K562 (cell line): ENCODE measurements at regions not wholly inside any gene's neighbourhood (a gene's known extent, or its start where the extent isn't known, plus 50 kb on each side); places are given as distances from the start of the nearest gene placed in this dataset.

ENCODE experiments used
- ATAC-seq: fragments of 200-7000 bp; cut with Tn5 transposase; 3 replicates; pipeline ENCODE4 v1.9.1; 2020; ENCODE audit warnings: moderate library complexity
- BruUV-seq: library from RNA; stranded (reverse); fragments of 400-500 nt; replicated peaks from 2 replicates; lab custom pipeline; 2021; lab: Mats Ljungman, UMichigan
- CTCF ChIA-PET: fragments of 300-600 bp; formaldehyde crosslinking; extraction: SDS; loops from one replicate; lab custom pipeline; 2021; ENCODE audit warnings: low intra/inter-chr PET ratio; lab: Yijun Ruan, JAX
- POLR2A ChIA-PET: fragments of 300-600, 350-650 bp; sonication (Branson Sonifier 250); formaldehyde crosslinking; extraction: SDS; loops from one replicate; lab custom pipeline; 2021; ENCODE audit warnings: antibody characterized with exemption, inconsistent platforms; lab: Yijun Ruan, JAX
- DNase-seq, 4 experiments: peaks; one replicate each; pipeline versions ENCODE4 v3.0.0 to v3.0.0-alpha.2; 2011 to 2018; ENCODE audit warnings: low spot score in 3 of 4, mixed read lengths in 3 of 4; ENCODE audit errors: extremely low read depth in 1 of 4
- FAIRE-seq: peaks from 2 replicates; lab custom pipeline; 2011; peaks lifted over from hg19 to GRCh38; lab: Jason Lieb, UNC
- H2AFZ ChIP-seq: 2 replicates; pipeline ENCODE4 v1.6.0; 2011; ENCODE audit warnings: low read depth, low read length, control low read depth, inconsistent platforms
- H3K27ac ChIP-seq: fragments of 200-600 bp; 3 replicates; pipeline ENCODE4 v1.8.0; 2011; ENCODE audit warnings: low read depth, mild to moderate bottlenecking, control low read depth, inconsistent platforms, low read length, moderate library complexity, mixed read lengths; ENCODE audit errors: extremely low read depth
- H3K27me3 ChIP-seq, 2 experiments: fragments of 300-600 bp in 1 of 2; 2 replicates in 1 of 2; 3 replicates in 1 of 2; pipeline versions ENCODE4 v1.6.0 to v1.8.0; 2011; ENCODE audit warnings: inconsistent platforms in 2 of 2, low read length in 2 of 2, mild to moderate bottlenecking in 1 of 2, mixed read lengths in 1 of 2, moderate library complexity in 1 of 2; ENCODE audit not compliant: control insufficient read depth in 2 of 2, insufficient read depth in 2 of 2
- H3K36me3 ChIP-seq: fragments of 300-600 bp; 3 replicates; pipeline ENCODE4 v1.8.0; 2011; ENCODE audit warnings: mild to moderate bottlenecking, low read length, inconsistent platforms; ENCODE audit not compliant: control insufficient read depth, insufficient read depth
- H3K4me1 ChIP-seq, 2 experiments: fragments of 200-600 bp in 1 of 2; replicated peaks in 1 of 2; 2 replicates in 1 of 2; 3 replicates in 1 of 2; pipeline versions ENCODE4 v1.5.1 to v1.8.0; 2011; ENCODE audit warnings: inconsistent platforms in 2 of 2, low read length in 2 of 2, mild to moderate bottlenecking in 1 of 2, mixed read lengths in 1 of 2, moderate library complexity in 1 of 2; ENCODE audit not compliant: control insufficient read depth in 2 of 2, insufficient read depth in 2 of 2
- H3K4me2 ChIP-seq: 2 replicates; pipeline ENCODE4 v1.6.1; 2011; ENCODE audit warnings: low read length, control low read depth, inconsistent platforms, mixed read lengths; ENCODE audit not compliant: insufficient read depth
- H3K4me3 ChIP-seq: fragments of 200-600 bp; sonication (generic), shearing (Covaris generic); 2 replicates; pipeline ENCODE4 v1.5.1; 2016; ENCODE audit warnings: control low read depth, inconsistent platforms
- H3K79me2 ChIP-seq: fragments of 200-600 bp; 3 replicates; pipeline ENCODE4 v1.8.0; 2011; ENCODE audit warnings: low read length, inconsistent platforms; ENCODE audit not compliant: control insufficient read depth, insufficient read depth
- H3K9ac ChIP-seq, 2 experiments: 2 replicates each; pipeline versions ENCODE4 v1.6.0 to v1.6.1; 2011; ENCODE audit warnings: low read depth in 2 of 2, low read length in 2 of 2, control low read depth in 1 of 2, inconsistent platforms in 1 of 2, mild to moderate bottlenecking in 1 of 2, mixed read lengths in 1 of 2; ENCODE audit not compliant: insufficient read depth in 1 of 2
- H3K9me1 ChIP-seq: one replicate; pipeline ENCODE4 v1.6.0; 2011; ENCODE audit warnings: inconsistent platforms, mild to moderate bottlenecking, low read length, moderate library complexity; ENCODE audit not compliant: control insufficient read depth, insufficient read depth
- H3K9me3 ChIP-seq: replicated peaks from 2 replicates; pipeline ENCODE4 v1.5.1; 2011; ENCODE audit warnings: low read depth, low read length, inconsistent platforms; ENCODE audit not compliant: control insufficient read depth, insufficient read depth
- H4K20me1 ChIP-seq: replicated peaks from 2 replicates; pipeline ENCODE4 v1.6.1; 2011; ENCODE audit warnings: low read length, inconsistent platforms, mixed read lengths; ENCODE audit not compliant: control insufficient read depth, insufficient read depth
- REST ChIP-seq, 2 experiments: fragments of 450-650 bp; formaldehyde crosslinking in 1 of 2; IDR thresholded peaks; 2 replicates each; pipeline versions ENCODE4 v1.4.0 to v1.6.1; 2014 to 2020; ENCODE audit warnings: mild to moderate bottlenecking in 2 of 2, borderline replicate concordance in 1 of 2, low read depth in 1 of 2
- SMAD2 ChIP-seq: fragments of 150-350 bp; IDR thresholded peaks from 2 replicates; pipeline ENCODE4 v1.6.1; 2014; ENCODE audit warnings: low read depth, mild to moderate bottlenecking, low read length
- TAF7 ChIP-seq: fragments of 450-650 bp; IDR thresholded peaks from 2 replicates; pipeline ENCODE4 v1.6.1; 2016; ENCODE audit warnings: missing genetic modification characterization, missing compliant biosample characterization
- ZBTB1 ChIP-seq: sonication (generic); formaldehyde crosslinking; IDR thresholded peaks from 2 replicates; pipeline ENCODE4 v1.8.1; 2023; ENCODE audit warnings: missing genetic modification reagents, low read depth, mild to moderate bottlenecking, borderline replicate concordance
- ZEB2 ChIP-seq: fragments of 450-650 bp; IDR thresholded peaks from 2 replicates; pipeline ENCODE4 v1.6.1; 2016
- WGBS: fragments of 100-300 bp; shearing (Covaris generic); methylation state at CpG from one replicate; pipeline ENCODE4 v1.1.6; 2016; ENCODE audit warnings: low coverage, mixed read lengths; ENCODE audit not compliant: insufficient coverage; ENCODE audit errors: missing lambda C conversion rate; 5-methylcytosine and 5-hydroxymethylcytosine counted together
- in situ Hi-C: fragments of 300-500 bp; cut with MboI; formaldehyde crosslinking; loops from 4 replicates; pipeline ENCODE4 v1.15.0; 2018; ENCODE audit warnings: inconsistent platforms, mixed read lengths
- intact Hi-C: fragments of 100-400 bp; cut with micrococcal nuclease; formaldehyde crosslinking; loops from 2 replicates; pipeline ENCODE4 v1.14.2; 2022
- TF ChIP-seq, protein P1 (sequence below): fragments of 450-650 bp; formaldehyde crosslinking; IDR thresholded peaks from 2 replicates; pipeline ENCODE4 v1.4.0; 2020; ENCODE audit warnings: mild to moderate bottlenecking, moderate library complexity

DNA sequence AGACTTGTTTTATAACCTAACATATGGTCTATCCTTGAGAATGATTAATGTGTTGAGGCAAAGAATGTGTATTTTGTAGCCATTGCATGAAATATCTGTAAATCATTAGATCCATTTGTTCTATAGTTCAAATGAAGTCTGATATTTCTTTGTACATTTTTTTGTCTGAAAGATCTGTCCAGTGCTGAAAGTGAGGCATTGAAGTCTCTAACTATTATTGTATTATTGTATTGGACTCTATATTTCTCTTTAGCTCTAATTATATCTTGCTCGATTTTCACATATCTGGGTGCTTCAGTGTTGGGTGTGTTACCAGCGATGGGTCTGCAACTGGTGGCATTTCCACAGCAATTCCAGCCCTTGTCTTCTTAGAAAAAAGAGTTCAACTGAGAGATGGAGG is 76.0 kb downstream of the PBDC1 start:
- Histone ChIP-seq H3K4me2 (no peak overlapping the region), H3K79me2 (no peaks in the 10 kb centered on the region), H3K9me1 (no peaks in the 10 kb centered on the region), H3K4me1 (no peaks in the 10 kb centered on the region), H4K20me1 (no peaks in the 10 kb centered on the region), H3K4me3 (no peak overlapping the region), H3K27ac (no peak overlapping the region), H3K36me3 (no peaks in the 10 kb centered on the region), H3K27me3 (no peaks in the 10 kb centered on the region), H3K9me3 (no peaks in the 10 kb centered on the region), H2AFZ (no peak overlapping the region), H3K9ac (no peak overlapping the region)
- intact Hi-C loops, result no loop called here
- in situ Hi-C loops, result no loop called here
- POLR2A ChIA-PET, result no interaction called here
- DNase-seq (no peak), ATAC-seq (no peak), FAIRE-seq (no peak)
- TF ChIP-seq ZBTB1 (CRISPR knock-in tag) (no peak), SMAD2 (no peak)
- BruUV-seq, result no TSS peak
- CTCF ChIA-PET, result no interaction called here
- 0% methylated on average over 2 of the region's 2 CpGs for WGBS

- H3K4me1 ChIP-seq, result no peaks in the 10 kb centered on the region
- H3K36me3 ChIP-seq, result no peaks in the 10 kb centered on the region
- DNase-seq (peak; percentile 6 to 21 (median 10)), FAIRE-seq (no peak), ATAC-seq (peak; percentile 71; the same call in 2 of the 3 replicates)
- H3K27me3 ChIP-seq, result no peaks in the 10 kb centered on the region
- H4K20me1 ChIP-seq, result no peaks in the 10 kb centered on the region
- CTCF ChIA-PET, result interaction anchor here (0.6 kb wide), 1 partner anchor 1703 kb away, joined by 3 read pairs; no protein-coding TSS in a partner anchor
- H2AFZ ChIP-seq, result no peak overlapping the region
- 0% methylated on average over 2 of the region's 3 CpGs for WGBS
- intact Hi-C loops, result loop anchor here (10.0 kb wide), 1 partner anchor 79 kb away; the partner anchor contains the start of gene PBDC1
- no peaks in the 10 kb centered on the region for H3K79me2 ChIP-seq
- BruUV-seq, result no TSS peak
- H3K4me2 ChIP-seq, result no peak overlapping the region
- H3K9ac ChIP-seq, result no peak overlapping the region
- H3K4me3 ChIP-seq, result no peak overlapping the region
- in situ Hi-C loops, result no loop called here
- POLR2A ChIA-PET, result no interaction called here
- no peak overlapping the region for H3K27ac ChIP-seq
- H3K9me1 ChIP-seq, result no peaks in the 10 kb centered on the region
- H3K9me3 ChIP-seq, result no peaks in the 10 kb centered on the region
- TF ChIP-seq, protein P1, sequence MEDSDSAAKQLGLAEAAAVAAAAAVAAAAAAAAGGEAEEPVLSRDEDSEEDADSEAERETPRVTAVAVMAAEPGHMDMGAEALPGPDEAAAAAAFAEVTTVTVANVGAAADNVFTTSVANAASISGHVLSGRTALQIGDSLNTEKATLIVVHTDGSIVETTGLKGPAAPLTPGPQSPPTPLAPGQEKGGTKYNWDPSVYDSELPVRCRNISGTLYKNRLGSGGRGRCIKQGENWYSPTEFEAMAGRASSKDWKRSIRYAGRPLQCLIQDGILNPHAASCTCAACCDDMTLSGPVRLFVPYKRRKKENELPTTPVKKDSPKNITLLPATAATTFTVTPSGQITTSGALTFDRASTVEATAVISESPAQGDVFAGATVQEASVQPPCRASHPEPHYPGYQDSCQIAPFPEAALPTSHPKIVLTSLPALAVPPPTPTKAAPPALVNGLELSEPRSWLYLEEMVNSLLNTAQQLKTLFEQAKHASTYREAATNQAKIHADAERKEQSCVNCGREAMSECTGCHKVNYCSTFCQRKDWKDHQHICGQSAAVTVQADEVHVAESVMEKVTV (CRISPR knock-in tag), result 0 out of 2 replicates have a peak, but pooled peaks have one; percentile 18
- TF ChIP-seq REST (IDR thresholded peaks at IDR 0.05; ENCODE audit: borderline replicate concordance) (peak; percentile 17; the same call in 1 of the 2 replicates), REST (CRISPR knock-in tag; IDR thresholded peaks at IDR 0.05; ENCODE audit: low read depth) (no peak), TAF7 (tag) (no peak), ZEB2 (no peak)
Observed at GRCh38 chrX:76253432-76253831, 80.6 kb downstream of the PBDC1 start.
